OCI-LY1 (cell line): ENCODE measurements at regions not wholly inside any gene's neighbourhood (a gene's known extent, or its start where the extent isn't known, plus 50 kb on each side); places are given as distances from the start of the nearest gene placed in this dataset.

Experiments used
- CTCF ChIP-seq: fragments of 200-600 bp; sonication (generic), shearing (Covaris generic); IDR thresholded peaks from 2 replicates; pipeline ENCODE4 v1.5.1; 2017; ENCODE audit warnings: mild to moderate bottlenecking, antibody characterized with exemption, low read length, moderate library complexity, mixed read lengths
- EZH2 ChIP-seq: fragments of 200-600 bp; sonication (generic), shearing (Covaris generic); IDR thresholded peaks from 2 replicates; pipeline ENCODE4 v1.8.0; 2017; ENCODE audit warnings: borderline replicate concordance, mixed run types, mild to moderate bottlenecking, antibody characterized with exemption, low read length, moderate library complexity, mixed read lengths

- TF ChIP-seq CTCF (no peak), EZH2 (no peak)
Measured at GRCh38 chr19:30802424-30803013, 430.3 kb downstream of the ZNF536 start.
